ENCODE measurements at regions not wholly inside any gene's neighbourhood (a gene's known extent, or its start where the extent isn't known, plus 50 kb on each side); places are given as distances from the start of the nearest gene placed in this dataset.

GRCh38 chrX:124217304-124218251 is 114.9 kb upstream of the TEX13D start:
- TF ChIP-seq CTCF (IDR thresholded peaks at IDR 0.05) (no peak), POLR2A (IDR thresholded peaks at IDR 0.05) (no peak), POLR2AphosphoS5 (IDR thresholded peaks at IDR 0.05) (no peak), EP300 (IDR thresholded peaks at IDR 0.05) (no peak)
